Inferior parietal cortex (tissue), 1 donor: ENCODE measurements at regions not wholly inside any gene's neighbourhood (a gene's known extent, or its start where the extent isn't known, plus 50 kb on each side); places are given as distances from the start of the nearest gene placed in this dataset.

ENCODE experiments used
- DNase-seq: peaks from one replicate; pipeline ENCODE4 v3.0.0-alpha.2; 2016; ENCODE audit errors: extremely low spot score

DNA sequence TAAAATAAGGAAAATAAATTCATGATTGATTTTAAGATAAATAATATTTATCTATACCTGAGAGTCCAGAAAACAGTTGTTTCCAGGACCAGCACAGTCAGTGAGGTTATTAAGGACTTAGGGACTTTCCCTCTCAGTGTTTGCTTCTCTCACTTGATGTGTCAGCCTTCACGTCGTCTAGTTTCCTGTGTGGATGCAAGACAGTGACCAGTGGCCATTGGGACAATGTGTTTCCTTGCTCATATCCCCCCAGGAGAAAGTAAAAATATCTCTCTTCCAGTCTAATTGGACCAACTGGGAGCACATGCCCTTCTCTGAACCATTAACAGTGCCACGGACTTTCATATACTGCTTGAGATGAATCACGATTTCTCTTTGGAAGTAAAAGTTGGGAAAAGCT, 157.8 kb upstream of the CTNNB1 start:
- DNase-seq = no peak

DNA sequence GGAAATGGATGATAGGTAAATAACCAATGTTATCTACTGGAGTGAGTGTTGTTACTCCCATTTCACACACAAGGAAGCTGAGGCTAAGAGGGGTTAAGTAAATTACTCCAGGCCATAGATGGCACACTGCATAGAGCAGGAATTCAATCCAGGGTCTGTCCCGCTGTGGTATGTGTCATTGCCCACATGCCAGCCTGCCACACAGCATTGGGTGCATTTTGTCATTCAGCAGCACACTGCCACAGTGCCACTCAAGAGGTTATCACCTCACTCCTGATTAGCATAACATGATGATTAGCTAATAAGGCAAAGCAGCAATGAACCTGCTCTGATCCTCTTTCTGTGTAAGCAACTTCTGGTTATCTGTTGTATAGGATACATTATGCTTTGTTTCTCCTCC, 157.4 kb upstream of the CTNNB1 start:
- DNase-seq = no peak

DNA sequence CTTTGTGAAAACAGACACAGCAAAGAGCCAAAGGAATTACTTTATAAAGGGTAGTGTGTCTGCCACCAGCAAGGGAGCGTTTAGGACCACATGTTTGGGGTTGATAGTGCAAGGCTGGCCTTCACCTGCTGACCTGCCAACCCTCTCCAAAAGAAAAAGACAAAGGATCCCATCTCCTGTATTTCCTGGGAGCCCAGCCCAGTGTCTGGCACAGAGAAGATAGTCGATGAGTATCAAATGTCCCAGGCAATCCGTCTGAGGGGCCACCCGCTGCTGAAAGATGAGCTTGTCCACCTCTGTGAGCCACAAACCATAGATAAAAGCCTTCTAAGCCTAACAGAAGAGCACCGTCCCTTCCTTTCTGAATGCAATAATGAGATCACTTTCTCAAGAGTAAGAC, 154.8 kb upstream of the CTNNB1 start:
- no peak for DNase-seq

DNA sequence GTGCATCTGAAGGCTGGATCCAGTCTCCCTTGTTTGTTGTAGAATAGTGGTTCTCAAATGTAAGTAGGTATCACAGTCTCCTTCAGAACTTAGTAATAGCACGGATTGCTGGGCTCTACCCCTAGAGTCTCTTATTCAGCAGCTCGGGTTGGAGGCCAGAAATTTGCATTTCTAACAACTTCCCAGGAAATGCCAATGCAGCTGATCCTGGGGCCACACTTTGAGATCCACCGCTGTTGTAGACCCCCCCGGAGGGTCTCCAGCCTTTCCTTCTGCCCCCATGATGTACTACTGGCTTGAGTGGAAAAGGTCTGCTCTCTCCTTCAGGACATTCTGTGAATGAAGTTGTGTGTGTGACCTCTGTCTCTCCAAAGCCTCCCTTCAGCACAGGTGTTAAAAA, 153.8 kb upstream of the CTNNB1 start:
- no peak for DNase-seq

DNA sequence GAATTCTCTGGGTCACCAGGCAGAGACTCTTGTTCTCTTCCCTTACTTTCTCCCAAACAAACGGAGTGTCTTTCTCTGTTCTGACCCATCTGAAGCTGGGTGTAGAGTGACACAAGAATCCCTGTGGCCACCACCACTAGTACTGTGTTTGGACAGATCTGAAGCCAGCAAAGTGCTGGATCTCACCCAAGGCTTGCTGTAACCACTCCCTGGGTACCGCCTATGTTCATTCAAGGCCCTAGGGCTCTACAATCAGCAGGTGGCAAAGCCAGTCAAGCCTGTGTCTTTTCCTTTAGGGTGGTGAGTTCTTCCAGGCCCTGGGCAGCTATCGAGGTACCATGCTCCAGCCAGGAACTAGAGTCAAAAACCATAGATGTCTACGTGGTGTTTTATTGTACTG, 149.2 kb upstream of the CTNNB1 start:
- no peak for DNase-seq

DNA sequence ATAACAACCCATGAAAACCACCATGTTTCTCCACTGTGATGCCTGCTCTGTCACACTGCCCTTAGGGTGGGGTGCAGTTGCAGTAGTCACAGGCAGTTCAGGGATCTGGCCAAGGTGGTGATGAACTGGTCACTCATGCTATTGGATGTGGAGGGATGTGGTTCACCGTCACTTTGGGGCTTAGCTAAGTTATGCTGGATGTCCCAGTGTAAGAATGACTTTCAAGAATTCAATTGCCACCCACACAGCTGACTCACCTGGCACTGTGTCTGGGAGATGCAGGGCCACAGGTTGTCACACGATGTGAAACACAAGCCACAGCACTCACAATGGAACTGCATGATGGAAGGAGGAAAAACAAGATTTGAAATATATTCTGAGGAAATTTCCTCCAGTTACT, 146.1 kb upstream of the CTNNB1 start:
- no peak for DNase-seq

DNA sequence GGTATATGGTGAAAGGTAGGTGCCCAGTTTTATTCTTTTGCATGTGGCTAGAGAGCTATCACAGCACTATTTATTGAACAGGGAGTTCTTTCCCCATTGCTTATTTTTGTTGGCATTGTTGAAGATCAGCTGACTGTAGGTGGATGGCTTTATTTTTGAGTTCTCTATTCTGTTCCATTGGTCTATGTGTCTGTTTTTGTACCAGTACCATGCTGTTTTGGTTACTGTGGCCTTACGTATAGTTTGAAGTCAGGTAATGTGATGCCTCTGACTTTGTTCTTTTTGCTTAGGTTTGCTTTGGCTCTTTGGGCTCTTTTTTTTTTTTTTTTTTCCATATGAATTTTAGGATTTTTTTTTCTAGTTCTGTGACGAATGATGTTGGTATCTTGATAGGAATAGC, 139.2 kb upstream of the CTNNB1 start:
- no peak for DNase-seq

DNA sequence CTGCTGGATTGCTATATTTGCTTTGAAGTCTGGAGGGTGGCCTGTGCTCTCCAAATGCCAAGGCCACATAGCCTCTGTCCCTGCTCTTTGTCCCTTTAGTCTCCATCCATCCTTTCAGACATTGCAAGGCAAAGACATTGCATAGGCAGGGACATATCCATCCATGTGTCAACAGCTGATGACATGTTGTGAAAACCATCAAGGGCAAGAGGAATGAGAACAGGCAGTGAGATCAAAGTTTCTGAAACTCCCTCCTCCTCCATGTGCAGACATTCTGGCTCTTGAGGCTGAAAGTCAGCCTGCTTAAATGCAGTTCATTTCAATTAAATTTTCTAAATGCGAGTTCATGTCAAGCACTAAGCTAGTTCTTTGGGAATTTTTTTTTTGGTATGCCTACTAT, 135.2 kb upstream of the CTNNB1 start:
- no peak for DNase-seq

DNA sequence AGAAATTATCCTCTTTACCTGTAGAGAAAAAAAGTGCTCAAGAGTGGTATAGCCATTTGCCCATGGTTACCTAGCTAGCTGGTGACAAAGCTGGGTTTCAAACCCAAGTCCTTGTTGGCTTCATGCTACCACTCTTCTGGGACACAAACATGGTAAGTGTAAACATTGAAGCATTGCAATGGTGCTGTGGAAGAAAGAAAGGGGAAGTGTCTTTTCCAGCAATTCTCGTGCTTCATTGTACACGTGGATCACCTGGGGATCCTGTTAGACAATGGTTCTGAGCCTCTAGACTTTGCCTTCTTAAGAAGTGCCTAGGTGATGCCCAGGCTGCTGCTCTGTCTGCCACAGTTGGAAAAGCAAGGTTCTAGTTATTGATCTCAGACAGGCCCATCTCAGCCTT, 134.8 kb upstream of the CTNNB1 start:
- DNase-seq = no peak

DNA sequence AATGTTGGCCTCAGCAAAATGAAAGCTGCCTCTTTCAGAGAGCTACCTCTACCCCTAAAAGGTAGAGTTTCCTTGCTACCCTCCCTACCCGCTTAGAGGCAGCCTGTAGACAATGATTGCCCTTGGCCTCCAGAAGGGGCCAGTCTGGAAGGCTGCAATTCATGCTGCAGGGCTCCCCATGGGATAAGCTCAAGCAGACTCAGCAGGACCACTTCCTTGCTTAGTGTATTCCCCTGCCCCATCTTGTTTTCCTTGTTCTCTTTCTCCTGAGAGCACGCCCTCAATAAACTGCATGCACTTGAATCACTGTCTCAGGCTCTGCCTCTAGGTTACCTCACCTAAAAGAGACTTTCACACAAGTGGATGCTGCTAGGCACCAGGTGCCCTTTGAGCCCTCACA, 134.0 kb upstream of the CTNNB1 start:
- DNase-seq = no peak

DNA sequence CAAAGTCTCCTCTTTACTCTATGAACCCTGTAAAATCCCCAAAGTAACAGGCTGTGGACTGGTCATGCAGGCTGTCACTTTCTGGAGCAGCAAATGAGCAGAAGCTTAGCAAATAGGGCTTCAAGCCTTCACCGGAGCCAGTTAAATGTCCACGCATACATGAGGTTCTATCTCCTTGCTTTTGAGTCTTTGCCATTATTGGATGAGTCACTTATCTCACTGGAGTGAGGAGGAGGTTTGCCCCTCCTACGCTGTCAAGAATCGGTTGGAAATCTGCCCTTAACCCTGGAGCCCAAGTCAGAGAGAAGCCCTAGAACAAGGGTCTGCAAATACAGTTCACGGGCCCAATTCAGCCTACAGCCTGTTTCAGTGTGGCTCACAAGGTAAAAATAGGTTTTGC, 126.1 kb upstream of the CTNNB1 start:
- DNase-seq = no peak

DNA sequence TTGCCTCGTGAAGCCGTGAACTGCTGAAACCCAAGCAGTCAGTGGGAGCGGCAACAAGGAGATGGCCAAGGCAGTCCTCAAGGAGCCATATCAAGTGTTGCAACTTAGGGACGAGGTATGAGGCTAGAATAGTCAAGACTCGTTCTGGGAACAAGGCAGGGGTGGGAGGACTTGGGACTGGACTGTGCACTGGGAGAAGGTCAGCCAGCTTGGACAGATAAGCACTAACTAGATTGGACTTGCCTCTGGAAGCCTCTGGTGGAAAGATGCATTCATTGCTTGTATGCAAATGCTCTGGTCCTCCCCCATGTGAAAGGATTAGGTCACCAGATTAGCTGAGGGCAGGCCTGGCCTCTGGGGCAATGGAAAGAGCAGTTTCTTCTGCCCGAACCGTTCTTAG, 123.3 kb upstream of the CTNNB1 start:
- DNase-seq = no peak

DNA sequence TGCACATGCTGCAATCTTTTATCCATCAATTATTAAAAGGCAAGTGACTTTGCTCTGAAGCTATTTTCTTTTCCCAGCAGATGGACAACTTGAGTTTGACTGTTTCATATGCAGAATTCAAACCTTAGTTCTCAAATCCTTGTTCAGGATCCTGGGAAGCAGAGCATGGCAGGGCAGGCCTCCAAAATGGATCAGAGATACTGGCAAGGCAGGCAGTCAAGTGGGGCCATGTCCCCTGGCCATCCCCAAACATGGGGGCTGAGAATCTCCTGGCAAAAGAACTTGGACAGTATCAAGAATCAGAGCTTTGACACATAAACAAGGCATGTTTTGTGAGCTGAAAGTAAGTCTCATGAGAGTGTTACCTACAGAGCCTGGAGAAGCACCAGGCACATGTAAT, 122.9 kb upstream of the CTNNB1 start:
- DNase-seq = no peak

DNA sequence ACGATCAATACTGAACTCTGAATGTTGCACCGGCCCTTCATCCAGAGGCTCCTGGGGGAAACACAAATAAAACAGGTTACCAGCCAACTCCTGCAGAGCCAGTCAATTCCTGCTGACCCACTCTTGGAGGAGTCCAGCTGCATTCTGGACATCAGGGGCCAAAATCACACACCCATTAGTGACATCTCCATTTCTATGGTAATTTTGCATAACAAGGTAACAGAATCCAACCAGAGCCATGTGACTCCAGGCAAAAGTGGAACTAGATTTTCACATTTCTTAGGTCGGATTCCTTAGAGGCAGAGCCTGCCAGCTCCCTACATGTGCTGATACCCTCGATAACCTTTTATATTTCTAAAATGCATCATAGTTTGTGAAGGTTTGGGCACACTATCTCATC, 119.2 kb upstream of the CTNNB1 start:
- DNase-seq = no peak

DNA sequence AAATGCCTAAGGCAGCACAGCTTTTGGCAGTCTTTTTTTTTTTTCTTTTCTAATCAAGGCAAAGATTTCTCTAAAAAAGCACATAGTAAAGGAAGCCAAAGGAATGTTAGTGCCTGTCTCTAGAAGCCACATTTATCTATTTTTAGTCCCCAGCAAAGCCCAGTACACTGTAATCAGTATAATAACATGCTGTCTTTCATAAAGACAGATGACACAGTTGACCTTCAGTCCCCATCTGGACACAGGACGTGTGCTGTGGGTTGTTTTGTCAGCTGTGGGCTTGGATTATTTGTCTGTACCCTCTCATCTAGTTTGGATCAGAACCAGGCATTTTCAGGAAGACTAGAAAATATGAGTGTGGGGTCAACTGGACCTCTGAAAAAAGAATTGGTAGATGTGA, 110.4 kb upstream of the CTNNB1 start:
- DNase-seq = no peak

DNA sequence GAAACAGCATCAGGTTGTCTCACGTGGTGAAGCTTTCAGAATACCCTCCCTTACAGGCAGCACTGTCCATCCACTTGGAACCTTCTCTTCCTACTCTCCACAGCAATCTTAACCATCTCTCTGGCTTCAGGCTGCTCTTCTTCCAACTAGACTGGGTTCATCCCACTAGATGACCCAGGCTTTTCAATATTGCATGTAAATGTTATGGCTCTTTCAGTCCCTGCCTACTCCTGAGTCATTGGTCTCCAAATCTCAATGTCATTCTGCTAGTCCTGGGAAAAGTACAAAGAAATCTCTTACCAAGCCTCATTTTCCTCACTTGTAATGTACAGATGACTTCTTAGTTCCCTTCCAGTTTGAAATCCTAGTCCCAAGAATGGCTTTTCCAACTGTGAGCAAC, 109.7 kb upstream of the CTNNB1 start:
- no peak for DNase-seq

DNA sequence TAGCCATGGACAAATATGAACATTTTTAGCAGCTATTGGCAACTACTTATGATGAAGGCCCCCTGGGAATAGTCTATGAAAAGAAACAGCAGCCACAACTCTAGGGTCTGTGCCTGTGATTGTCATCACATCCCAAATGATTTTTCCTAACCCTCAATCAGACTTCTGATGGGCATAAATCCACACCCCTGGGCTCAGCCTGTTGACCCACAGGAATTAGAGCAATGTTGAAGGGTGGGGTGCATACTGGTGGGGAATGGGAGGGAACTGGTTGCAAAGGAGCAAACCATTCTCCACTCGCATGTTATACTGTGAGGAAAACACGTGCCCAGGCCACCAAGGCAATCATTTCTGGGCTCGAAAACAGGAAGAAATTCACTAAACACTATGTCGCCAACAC, 106.5 kb upstream of the CTNNB1 start:
- DNase-seq = no peak

DNA sequence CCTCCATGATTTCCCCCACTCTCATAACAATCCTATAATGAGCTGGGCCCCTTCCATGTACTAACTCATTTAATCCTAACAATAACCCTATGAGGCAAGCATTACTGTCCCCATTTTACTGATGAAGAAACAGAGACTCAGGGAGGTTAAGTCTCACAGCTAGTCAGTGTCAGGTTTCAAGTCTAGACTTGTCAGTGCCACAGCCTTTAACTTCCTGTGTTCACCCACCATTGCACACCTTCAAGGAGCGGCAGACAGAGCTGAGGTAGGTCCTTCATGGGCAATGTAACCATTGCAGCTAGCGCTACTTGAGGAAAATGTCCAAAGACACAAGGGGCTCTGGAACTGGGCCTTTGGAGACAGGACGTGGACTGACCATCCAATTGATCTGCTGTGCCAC, 105.8 kb upstream of the CTNNB1 start:
- no peak for DNase-seq

DNA sequence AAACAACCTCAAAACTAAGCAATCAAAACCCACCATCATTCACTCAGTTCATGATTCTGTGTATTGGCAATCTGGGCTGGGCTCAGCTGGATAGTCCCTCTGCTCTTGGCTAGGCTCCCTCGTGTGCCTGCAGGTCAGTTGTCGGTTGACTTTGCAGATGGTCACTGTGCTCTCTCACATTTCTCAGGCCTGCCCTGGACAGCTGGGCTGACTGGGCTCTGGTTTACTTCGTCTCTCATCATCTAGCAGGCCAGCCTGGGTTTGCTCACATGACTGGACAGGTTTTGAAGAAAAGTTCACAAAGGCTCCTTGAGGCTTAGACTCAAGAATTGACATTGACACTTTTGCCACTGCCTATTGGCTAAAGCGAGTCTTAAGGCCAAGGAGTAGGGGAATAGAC, 105.0 kb upstream of the CTNNB1 start:
- DNase-seq = no peak

DNA sequence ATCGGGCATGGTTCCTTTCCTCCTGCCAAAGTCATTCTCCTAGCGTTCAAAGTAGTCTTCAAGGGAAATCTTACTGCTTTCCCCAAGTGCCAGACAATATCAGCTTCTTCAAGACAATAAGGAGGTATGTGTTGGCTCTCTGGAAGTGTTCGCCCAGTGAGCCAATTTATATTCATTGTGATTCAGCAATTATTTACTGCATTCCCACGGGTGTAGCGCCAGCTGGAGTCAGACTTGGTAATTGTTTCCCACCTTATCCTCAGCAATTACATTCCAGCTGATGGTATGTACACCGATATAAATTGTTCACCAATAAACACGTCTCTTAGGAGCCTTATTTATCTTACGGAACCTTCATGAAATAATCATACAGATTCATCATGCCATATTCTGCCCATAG, 103.6 kb upstream of the CTNNB1 start:
- no peak for DNase-seq

DNA sequence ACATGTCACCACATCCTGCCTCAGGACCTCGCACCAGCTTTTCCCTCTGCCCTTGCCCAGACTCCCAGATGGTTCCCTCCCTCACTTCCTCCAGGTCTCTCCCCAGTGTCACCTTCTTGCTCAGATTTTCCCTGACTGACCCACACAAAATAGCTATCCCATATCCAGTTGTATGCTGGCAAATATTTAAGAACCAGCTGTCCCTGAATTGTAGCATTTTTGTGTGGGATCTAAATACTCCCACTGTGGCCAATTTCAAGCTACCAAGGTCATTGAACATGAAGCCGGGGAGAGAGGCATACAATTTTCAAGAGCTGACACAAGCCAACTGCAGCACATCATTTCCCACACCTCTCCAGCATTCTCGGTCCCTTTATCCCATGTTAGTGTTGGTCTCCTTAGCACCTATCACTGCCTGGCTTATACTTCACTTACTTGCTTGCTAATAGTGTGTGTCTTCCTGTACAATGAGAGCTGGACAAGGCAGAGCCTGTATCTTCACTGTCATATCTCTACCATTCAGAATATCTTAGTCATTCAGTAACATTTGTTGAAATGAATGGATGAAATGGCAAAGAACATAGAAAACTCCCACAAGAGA, 101.3 kb upstream of the CTNNB1 start:
- no peak for DNase-seq

DNA sequence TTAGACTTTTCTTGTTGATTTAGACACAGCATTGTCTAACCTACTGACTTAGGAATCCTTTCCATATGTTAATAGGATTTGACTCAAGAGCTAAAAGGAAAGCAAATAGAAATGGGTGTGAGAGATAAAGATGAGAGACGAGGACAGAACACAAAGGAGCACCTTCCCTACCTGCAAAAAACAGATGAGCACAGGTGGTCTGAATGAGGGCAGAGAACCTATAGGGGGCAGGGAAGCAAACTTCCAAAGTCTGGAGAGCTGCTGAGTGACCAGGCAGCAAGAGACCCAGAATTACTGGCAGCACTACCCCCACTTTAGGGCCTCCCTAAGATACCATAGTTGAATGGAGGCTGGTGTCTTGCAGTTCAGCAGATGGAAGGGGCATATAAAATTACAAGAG, 98.1 kb upstream of the CTNNB1 start:
- no peak for DNase-seq

DNA sequence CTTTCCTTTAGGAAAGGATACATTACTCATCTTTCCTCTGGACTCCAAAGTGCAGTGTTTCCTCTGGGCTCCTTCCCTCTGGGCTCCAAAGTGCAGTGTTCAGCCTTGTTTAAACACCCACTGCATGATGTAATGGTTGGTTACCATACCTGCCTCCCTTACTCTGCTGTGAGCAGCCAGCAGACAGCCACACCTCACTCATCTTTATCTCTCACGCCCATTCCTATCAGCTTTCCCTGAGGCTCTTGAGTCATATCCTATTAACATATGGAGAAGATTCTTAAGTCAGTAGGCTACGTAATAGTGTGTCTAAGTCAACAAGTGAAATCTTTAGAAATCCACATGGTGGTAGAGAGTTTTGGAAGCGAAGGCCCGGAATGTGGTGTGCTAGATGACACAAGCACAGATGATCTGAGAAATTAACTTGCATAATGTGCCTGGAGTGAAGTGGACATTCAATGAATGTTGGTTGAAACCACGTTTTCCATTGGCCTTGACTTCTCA, 97.2 kb upstream of the CTNNB1 start:
- no peak for DNase-seq

DNA sequence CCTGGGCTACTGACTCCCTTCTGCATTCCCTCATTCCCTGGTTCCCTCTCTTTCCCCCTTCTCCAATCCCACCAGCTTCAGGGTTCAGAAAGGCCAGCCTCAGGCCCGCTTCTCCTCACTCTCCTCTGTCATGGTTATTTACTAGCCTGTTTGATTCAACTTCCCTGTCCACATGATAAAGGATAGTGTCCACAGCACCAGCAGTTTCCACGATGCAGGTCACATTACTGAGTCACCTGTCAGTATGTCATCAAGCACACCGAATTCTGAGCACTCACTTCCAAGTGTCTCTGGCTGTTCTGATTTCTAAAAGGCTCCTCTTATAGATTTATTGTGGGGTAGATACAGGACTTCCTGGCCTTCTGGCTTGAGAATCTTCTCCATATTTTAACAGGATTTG, 96.6 kb upstream of the CTNNB1 start:
- no peak for DNase-seq

DNA sequence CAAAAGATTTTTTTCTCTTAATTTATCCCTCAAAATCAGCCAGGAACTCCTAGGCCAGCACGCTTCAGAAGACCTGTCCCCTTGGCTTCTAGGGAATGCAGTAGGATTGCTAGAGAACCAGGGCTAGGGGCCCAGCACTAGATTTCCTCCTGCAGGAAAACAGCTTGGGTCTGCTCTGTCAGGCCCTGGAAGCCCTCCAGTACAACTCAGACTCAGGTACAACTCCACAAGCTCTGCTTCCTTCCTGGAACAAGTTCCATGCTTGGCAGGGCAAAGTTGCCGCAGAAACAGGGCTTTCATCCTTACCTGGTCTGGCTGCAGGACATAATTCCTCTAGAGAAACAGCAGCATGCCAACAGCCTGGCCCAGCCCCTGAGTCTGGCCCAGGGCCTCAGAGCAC, 96.1 kb upstream of the CTNNB1 start:
- no peak for DNase-seq
